Erythroblast (primary cell): ENCODE measurements at regions not wholly inside any gene's neighbourhood (a gene's known extent, or its start where the extent isn't known, plus 50 kb on each side); places are given as distances from the start of the nearest gene placed in this dataset.

ENCODE experiments used
- GATA1 ChIP-seq: IDR thresholded peaks from 2 replicates; pipeline ENCODE4 v1.6.1; 2011; ENCODE audit warnings: low read depth, mild to moderate bottlenecking, control low read depth, low read length, moderate library complexity
- POLR2A ChIP-seq: IDR thresholded peaks from 2 replicates; pipeline ENCODE4 v1.6.1; 2011; ENCODE audit warnings: mild to moderate bottlenecking, low read length

- TF ChIP-seq POLR2A, result no peak
- TF ChIP-seq GATA1, result no peak
Observed at GRCh38 chr17:43330876-43331639, 67.7 kb upstream of the ARL4D start.
